DMS53 treated with DMSO at 0.1 percent for 48 hours (cell line): ENCODE measurements at regions not wholly inside any gene's neighbourhood (a gene's known extent, or its start where the extent isn't known, plus 50 kb on each side); places are given as distances from the start of the nearest gene placed in this dataset.
"Not testable (repeated sequence)": the region's sequence is repeated elsewhere in the genome, so short reads cannot be mapped to it uniquely, and the experiment has no call there.

Source experiments
- DNase-seq: peaks from one replicate; lab custom pipeline; 2025; ENCODE audit not compliant: unreplicated experiment; lab: John Stamatoyannopoulos, UW

DNA sequence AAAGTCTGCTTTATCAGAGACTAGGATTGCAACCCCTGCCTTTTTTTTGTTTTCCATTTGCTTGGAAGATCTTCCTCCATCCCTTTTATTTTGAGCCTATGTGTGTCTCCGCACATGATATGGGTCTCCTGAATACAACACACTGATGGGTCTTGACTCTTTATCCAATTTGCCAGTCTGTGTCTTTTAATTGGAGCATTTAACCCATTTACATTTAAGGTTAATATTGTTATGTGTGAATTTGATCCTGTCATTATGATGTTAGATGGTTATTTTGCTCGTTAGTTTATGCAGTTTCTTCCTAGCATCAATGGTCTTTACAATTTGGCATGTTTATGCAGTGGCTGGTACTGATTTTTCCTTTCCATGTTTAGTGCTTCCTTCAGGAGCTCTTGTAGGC lies 84.0 kb upstream of the B3GAT1 start:
- DNase-seq, result not testable (repeated sequence)

DNA sequence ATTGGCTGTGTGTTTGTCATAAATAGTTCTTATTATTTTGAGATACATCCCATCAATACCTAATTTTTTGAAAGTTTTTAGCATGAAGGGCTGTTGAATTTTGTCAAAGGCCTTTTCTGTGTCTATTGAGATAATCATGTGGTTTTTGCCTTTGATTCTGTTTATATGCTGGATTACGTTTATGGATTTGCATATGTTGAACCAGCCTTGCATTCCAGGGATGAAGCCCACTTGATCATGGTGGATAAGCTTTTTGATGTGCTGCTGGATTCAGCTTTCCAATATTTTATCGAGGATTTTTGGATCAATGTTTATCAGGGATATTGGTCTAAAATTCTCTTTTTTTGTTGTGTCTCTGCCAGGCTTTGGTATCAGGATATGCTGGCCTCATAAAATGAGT lies 82.4 kb upstream of the B3GAT1 start:
- not testable (repeated sequence) for DNase-seq

DNA sequence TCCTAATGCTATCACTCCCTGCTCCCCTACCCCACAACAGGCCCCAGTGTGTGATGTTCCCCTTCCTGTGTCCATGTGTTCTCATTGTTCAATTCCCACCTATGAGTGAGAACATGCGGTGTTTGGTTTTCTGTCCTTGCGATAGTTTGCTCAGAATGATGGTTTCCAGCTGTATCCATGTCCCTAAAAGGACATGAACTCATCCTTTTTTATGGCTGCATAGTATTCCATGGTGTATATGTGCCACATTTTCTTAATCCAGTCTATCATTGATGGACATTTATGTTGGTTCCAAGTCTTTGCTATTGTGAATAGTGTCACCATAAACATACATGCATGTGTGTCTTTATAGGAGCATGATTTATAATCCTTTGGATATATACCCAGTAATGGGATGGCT lies 80.4 kb upstream of the B3GAT1 start:
- DNase-seq, result not testable (repeated sequence)

DNA sequence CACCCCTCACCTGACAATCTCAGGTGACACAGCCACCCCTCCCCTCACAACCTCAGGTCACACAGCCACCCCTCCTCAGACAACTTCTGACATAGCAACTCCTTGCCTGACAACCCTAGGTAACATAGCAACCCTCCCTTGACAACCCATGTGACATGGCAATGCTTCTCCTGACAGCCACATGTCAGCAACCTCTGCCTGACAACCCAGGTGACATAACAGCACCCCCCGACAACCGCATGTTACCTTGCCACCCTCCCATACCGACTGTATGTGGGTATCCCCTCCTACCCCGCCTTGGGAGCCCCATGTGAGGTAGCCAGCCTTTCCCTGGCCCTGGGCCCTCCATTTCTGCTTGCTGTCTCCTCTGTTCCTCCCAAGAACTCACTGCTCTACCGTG lies 77.7 kb upstream of the B3GAT1 start:
- no peak for DNase-seq

DNA sequence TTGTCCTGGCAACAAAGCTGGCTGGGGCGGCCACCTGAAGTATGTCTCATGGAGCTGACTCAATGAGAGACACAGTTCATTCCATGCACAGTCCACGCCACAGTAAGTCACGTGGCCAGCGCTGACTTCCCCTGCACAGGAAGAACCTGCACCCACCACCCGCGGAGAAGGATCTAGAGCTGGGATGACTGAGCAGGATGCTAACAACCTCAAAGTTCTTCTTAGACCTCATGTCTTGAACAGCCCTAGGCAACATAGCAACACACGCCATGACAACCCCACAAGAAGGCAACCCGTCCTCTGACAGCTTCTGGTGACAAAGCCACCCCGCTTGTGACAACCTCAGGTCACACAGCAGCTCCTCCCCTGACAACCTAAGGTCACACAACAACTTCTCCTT lies 76.9 kb upstream of the B3GAT1 start:
- DNase-seq, result no peak

DNA sequence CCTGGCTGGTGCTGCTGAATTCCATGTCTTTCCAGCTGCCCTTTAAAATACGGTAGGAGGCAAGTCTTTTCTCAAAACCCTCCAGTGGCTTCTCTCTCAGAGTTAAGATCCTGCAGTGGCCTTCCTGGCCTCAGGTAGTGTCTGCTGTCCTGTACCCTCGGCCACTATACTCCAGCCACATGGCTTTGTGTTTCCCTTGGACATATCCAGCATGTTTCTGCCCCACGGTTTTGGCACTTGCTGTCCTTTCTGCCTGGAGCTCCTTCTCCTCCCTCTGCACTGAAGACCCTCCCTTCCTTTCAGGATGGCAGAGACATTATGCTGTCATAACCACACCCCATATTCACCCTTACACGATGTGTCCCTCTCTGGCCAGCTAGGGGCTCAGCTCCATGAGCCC lies 76.5 kb upstream of the B3GAT1 start:
- no peak for DNase-seq

DNA sequence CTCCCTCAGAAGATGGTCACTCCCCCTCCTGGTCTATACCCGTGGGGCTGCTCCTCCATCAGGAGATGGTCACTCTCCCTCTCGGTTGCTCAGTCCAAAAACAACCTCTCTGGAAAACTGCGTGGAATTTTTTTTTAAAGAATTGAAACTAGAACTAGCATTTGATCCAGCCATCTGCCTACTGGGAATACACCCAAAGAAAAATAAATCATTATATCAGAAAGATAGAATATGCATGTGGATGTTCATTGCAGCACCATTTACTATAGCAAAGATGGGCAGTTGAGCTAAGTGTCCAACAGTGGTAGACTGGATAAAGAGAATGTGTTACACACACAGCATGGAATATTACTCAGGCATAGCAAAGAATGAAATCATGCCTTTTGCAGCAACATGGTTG lies 75.7 kb upstream of the B3GAT1 start:
- DNase-seq, result no peak

DNA sequence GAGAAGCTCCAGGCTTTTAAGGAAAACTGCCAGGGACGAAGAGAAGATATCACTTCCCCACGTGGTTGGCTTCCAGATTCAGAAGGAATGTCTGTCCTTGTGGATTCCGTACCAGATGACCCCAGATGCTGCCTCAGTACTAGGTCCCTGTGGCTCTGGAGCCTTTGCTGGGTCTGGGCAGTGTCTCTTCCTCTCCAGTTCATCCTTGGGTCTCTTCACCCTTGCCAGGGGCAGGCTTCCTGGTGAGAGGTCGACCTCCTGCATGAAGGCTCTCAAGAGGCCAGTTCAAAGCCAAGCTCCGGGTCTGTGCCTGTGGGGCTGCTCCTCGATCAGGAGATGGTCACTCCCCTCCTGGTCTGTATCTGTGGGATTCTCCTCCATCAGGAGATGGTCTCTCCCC lies 74.7 kb upstream of the B3GAT1 start:
- DNase-seq, result no peak

DNA sequence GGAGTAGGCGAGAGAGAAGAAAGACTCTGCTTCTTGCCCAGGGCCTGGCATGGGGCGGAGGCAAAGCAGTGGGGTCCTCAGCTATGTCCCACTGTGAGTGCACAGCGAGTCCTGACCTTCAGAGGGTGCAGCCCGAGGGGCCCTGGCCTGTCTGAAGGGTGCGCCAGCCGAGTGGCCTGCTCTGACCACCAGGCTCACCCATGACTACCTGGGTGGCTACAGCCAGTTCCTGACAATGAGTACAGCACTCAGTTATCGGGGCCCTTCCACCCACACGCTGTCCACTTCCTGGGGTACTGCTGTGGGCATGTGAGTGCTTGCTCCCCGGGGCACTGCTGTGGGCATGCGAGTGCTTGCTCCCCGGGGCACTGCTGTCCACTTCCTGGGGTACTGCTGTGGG lies 74.1 kb upstream of the B3GAT1 start:
- DNase-seq, result no peak

DNA sequence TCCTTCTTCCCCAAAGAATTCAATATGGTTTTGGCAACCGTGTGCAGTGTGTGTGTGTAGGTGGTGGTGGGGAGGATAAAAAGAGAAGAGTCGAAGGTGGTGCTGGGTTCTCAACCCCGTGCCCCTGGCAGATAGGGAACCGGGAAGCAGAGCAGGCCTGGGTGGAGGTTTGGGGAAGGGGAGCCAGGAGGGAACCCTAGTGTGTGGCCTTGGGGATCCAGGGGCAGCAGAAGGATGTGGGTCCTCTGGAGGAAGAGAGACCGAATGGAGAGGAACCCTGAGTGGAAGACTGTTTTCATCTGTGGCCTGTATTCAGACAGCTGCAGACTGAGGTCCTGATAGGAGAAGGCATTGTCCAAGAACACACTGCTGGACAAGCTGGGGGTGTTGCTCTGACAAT lies 73.3 kb upstream of the B3GAT1 start:
- no peak for DNase-seq

DNA sequence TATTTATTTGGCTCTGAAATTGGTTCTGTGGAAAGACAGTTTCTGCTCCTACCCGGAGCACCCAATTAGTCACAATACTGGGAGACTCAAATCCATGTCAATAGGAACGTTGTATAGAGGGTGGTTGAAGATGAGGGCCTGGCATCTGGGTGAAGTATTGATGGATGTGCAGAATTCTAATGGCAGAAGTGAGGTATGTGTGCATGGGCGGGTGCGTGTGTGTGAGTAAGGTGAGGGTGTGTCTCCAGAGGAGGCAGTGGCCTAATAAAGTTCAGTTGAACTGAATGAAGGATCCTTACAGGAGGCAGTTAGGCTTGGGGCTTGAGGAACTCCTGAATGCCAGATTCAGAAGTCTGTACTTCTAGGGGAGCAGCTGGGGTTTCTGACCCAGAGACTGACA lies 71.8 kb upstream of the B3GAT1 start:
- DNase-seq, result no peak

DNA sequence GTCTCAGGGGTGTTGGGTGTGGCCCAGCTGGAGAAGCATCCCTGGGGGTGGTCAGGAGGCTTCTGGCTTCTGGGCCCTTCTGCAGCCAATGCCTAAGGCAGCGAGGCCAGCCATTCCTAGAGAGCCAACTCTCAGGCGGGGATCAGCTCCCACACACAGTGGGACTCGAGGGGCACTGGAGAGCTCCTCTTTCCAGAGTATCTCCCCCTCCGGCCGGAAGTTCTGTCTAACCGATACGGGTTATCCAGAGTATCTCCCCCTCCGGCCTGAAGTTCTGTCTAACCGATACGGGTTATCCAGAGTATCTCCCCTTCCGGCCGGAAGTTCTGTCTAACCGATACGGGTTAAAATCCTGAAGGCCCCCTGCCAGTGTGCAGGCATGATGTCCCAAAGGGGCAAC lies 71.2 kb upstream of the B3GAT1 start:
- DNase-seq, result no peak

DNA sequence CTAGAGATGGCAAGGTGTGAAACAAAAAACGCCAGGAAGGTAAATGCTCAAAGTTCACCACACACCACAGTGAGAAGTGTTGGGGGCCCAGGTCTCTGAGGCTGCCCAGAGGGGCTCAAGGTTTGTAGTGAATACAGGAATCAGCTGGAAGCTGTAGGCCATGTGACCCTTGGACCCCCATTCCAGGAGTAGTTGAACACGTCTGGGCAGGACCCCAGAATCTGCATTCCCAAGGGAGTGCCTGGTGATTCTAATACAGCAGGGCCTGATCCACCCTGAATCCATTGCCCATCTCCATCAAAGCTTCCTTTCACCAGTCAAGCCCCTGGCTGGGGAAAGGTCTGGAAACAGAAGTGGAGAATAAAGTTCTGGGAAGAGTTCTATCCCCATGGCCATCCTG lies 70.8 kb upstream of the B3GAT1 start:
- DNase-seq, result no peak

DNA sequence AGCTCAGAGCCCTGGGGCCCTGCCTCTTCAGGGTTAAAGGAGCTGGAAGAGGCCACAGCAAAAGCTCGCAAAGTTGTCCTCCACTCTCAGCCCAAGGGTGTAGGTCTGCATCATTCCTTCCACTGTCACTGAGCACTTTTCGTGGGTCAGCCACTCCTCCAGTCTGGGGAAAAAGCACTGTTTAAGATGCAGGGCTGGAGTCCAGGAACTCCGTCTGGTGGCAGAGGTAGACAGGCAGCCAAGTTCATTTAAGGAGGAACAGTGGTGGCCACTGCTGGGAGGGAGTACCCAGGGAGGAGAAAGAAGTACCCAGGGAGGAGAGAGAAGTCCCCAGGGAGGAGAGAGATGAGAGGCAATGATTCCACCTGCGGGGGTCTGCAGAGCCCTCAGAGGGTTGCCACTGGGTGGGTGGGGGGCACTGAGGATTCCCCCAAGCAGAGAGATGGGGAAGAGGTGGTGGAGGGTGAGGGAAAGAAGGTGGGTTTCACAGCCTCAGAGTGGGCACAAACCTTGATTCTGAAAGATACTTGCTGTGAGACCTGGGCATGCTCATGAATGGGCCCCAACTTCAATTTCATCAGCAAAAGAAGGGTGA lies 70.0 kb upstream of the B3GAT1 start:
- no peak for DNase-seq

DNA sequence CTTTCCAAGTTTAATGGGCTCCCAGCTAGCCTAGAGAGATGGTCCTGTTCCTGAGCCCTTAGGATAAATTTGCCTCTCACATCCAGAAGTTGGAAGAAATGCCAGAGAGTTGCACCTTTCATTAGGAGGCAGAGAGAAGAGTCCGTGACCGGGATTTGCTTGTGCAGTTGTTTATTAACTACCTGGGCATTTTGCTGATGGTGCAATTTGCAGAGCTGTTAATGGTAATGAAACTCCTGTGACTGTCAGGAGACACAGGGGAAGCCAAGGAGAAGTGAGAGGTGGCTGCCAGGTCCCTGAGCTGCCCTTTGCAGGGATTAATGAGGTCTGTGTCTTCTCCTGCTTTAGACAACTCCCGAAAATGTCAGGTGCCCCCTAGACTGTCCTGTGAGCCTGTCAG lies 69.1 kb upstream of the B3GAT1 start:
- DNase-seq, result no peak

DNA sequence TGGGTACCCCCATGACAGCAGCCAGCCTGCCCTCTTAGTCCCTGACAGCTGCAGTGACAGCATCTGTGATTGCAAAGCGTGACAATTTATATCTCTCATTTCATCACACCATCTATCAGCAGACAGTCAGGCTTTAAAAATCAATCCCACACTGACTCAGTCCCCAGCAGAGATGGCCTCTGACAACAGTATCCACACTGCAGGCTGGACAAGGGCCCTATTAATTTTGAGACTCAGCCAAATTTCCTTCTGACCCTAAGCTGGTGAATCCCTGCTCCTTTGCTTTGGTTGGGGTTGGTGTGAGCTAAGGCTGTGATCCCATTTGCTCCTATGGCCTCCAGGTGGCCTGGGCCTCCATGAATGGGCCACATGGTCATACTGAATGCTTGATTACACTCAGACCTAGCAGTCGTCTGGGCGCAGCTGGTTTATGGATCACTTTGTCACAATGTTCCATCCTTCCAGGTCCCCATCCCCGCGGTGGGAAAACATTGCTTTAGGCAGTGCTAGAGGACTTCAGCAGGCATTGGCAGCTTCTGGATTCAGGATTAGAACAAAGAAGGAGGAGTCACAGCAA lies 68.2 kb upstream of the B3GAT1 start:
- no peak for DNase-seq

DNA sequence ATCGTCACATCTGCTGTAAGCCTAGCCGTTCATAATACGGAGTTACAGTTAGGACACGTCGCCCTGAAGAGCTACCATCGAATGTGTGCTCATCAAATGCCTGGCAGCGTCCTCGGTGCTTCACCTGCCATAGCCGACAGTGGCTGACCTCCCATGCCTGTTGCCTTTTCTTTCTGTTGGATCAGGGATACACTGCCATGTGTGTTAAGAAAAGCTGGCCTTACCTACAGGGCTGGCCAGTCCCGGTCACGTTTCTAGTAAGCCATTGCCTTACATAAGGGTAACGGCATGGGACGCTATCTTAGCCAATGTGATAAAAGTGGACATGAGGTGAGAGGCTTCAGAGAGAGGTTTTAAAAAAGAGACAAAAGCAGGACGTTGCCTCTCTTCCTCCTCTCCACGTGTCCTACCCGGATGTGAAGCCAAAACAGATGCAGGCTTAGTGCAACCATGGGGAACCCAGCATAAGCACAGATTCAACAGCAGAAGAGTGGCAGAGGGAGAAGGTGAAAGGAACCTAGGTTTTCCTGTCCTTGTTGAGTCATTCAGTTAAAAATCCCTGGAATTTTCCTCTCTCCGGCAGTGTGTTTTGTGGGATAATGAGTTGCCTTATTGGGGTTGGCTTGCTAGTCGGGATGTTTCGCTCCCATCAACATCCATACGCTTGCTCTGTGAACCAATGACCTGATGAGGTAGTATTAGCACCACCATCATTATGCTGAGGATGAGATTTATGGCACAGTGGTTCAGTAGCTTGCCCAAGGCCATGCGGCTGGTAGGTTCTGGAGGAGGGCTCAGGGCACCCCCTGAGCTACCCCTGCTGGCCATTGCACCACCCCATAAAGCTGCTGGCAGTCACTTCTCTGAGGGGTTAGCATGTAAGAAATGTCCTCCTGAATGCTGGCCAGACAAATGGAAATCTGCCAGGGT lies 67.4 kb upstream of the B3GAT1 start:
- no peak for DNase-seq

DNA sequence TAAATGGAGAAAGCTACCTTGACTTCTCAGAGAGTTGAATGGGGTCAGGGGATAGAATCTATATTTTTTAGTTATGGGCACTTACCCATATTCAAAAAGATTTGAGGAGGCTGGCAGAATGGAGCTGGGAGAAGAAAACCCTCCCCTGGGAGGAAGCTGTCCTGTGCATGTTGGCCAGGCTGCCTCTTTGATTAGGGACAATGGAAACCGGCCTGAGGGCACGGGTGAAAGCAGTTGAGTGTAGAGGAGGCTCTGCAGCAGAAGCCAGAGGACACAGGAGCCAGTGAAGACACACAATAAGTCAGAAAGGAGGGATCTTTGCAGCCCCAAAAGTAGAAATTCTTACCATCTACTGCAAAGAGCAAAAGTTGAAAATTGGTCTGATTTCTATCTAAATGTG lies 66.6 kb upstream of the B3GAT1 start:
- no peak for DNase-seq

DNA sequence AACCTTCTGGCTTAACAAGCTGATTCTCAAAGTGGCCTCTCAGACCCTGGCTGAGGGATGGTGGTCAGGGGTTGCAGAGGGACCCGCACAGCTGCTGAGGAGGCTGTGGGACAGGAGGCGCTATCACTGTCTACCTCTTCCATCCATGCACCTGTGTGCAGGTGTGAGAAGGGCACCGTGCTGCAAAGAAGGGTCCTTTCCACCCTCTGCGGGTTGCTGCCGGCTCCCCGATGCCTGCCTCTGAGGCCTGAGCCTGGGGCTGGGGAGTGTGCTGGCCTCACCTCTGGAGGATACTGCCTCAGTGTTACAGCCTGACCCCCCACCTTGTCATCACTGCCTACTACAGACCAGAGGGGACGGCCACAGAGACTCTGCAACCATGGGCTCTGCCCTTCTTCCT lies 66.1 kb upstream of the B3GAT1 start:
- DNase-seq, result no peak

DNA sequence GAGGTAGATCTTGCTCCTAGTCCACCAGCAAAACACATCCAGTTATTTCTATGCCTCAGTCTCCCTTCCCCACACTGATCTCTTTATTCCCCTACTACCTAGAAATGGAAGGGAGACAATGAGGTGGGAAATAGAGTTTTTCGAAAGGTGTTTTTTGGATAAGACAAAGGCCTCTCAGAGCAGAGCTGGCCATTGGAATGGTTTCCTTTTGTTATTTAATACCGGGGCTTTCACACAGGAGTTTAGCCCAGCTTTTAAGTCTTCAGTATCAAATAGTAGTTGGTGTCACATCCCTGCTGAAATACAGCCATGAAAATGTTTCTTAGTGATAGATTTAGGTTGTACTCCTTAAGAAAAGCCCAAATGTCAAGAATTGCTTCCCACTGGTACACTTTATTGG lies 65.4 kb upstream of the B3GAT1 start:
- no peak for DNase-seq

DNA sequence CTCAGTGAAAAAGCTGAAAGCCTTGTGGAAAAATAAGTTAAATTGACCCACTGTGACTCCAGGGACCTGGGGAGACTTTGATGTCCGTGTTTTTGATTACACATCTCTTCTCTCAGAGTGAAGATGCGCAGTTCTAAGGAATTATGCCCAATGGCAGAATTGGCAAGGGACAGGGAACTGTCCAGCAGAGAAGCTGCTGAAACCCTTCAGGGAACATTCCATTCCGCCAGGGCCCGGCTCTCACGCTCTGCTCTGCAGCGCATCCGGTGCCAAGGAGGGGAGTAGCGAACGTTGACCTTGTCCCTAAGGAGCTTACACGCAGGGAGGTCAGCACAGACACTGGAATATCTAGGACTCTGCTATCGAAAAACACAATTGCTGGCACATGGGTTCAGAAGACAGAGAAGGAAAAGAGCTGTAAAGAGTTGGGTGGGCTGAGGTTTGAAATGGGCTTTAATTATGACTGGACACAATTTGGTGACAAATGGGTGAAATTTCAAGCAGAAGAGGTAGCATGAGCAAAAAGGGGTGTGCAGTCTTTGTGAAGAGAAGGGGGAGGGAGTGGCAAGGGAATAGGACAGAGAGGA lies 64.5 kb upstream of the B3GAT1 start:
- no peak for DNase-seq

DNA sequence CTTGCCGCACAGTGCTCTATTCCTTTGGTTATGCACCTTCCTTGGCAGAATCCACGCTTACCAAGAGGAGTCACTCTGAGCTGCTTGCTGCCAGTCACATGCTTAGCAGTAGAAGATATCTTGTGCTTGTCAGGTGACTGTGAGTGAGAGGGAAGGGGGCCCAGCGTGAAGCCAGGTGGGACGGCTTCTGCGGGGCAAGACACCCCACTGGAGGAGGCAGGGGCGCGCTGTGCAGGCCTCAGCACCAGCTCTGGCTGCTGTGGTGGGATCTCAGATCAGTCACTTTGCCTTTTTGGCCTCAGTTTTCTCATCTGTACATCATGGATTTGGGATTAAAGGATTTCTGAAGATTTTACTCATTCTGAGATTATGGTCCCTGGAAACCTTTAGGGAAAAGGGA lies 63.9 kb upstream of the B3GAT1 start:
- no peak for DNase-seq
